ENCODE measurements at regions not wholly inside any gene's neighbourhood (a gene's known extent, or its start where the extent isn't known, plus 50 kb on each side); places are given as distances from the start of the nearest gene placed in this dataset.

GRCh38 chr7:97468493-97468892 lies 263.4 kb upstream of the TAC1 start:
- no peak for DNase-seq (ENCODE audit: low read depth)

- no peak for DNase-seq (ENCODE audit: low read depth)
Measured at GRCh38 chr7:97470726-97471125, 261.2 kb upstream of the TAC1 start.

- DNase-seq (ENCODE audit: low read depth): no peak
Measured at GRCh38 chr7:97471491-97471890, 260.4 kb upstream of the TAC1 start.

DNA sequence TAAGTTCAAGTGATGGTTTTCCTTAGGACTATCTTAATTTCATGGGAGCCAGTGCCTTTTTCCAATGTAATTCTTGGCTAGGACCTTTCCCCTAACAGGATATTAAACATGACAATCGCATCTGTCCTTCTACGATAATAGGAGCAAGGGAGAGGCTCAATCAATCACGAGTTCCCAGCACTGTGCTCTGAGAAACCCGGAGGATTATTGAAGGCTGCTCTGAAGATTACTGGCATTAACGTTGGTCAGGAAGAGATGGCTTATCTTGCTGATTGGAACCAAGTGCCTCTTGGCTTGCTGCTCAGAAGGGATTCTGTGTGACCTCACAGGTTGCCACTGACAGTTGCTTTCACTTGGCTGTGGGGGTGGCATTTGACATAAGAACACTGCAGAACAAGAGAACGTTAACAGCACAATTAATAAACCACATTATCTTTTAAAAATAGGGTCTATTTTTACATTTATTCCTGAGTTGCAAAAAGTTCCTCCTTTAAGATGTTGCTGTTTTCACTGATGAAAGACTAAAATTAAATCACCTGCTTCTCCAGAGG lies 252.1 kb upstream of the TAC1 start:
- no peak for DNase-seq (ENCODE audit: low read depth)

GRCh38 chr7:97480772-97481390 lies 251.0 kb upstream of the TAC1 start:
- no peak for DNase-seq (ENCODE audit: low read depth)

DNA sequence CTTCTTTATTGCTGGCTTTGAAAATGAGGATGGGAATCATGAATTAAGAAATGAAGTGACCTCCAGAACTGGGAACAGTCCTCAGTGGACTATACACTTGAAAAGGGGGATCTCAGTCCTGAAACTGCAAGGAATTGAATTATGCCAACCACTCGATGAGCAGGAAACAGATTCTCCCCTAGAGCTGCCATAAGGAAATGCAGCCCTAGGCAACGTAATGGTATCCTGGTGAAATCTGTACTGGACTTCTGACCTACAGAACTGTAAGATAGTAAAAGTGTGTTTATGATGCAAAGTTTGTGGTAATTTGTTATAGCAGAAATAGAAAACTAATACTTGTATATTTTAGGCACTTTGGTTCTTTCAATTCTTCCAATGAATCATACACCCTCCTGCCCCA lies 236.4 kb upstream of the TAC1 start:
- no peak for DNase-seq (ENCODE audit: low read depth)

GRCh38 chr7:97499204-97499603 lies 232.7 kb upstream of the TAC1 start:
- no peak for DNase-seq (ENCODE audit: low read depth)

- DNase-seq (ENCODE audit: low read depth): no peak
Measured at GRCh38 chr7:97503367-97504094, 228.4 kb upstream of the TAC1 start.

DNA sequence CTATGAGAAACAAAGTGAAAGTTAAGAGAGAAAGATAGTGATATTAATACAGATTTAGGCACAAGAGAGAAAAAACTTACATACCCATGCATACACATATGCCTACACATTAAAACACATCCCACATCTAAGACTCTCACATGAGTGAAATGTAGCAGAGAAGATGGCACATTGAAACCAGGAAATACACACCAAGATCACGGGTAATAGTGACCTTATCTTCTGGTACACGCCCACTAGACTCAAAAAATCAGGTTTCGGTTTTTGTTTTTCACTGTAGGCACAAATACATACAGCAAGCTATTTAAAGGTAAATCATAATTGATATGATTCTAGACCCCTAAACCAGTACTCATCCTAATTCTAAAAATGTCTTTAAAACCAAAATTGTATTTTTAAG lies 225.2 kb upstream of the TAC1 start:
- no peak for DNase-seq (ENCODE audit: low read depth)

- no peak for DNase-seq (ENCODE audit: low read depth)
Measured at GRCh38 chr7:97512441-97513207, 219.3 kb upstream of the TAC1 start.

DNA sequence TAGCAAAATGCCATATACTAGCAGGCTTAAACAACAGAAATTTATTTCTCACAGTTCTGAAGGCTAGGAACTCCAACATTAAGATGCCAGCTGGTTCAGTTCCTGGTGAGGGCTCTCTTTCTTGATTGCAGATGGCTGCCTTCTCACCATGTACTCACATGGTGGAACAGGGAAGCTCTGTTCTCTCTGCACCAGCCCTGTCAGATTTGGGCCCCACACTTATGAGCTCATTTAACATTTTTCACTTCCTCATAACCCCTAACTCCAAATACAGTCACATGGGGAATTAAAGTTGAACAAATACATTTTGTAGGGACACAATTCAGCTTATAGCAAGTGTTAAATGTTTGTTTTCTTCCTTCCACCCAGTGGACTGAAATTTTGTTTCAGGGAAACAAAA lies 218.6 kb upstream of the TAC1 start:
- DNase-seq (ENCODE audit: low read depth): no peak

DNA sequence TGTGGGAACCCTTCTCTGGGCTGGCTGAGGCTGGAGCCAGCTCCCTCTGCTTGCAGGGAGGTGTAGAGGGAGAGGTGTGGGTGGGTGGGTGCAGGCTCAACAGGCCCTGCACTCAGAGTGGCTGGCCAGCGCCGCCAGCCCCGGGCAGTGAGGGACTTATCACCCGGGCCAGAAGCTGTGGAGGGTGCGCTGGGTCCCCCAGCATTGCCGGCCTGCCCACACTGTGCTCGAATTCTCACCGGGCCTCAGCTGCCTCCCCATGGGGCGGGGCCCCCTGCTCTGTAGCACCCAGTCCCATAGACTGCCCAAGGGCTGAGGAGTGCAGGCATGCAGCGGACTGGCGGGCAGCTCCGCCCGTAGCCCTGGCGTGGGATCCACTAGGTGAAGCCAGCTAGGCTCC lies 190.7 kb upstream of the TAC1 start:
- DNase-seq (ENCODE audit: low read depth): no peak

DNA sequence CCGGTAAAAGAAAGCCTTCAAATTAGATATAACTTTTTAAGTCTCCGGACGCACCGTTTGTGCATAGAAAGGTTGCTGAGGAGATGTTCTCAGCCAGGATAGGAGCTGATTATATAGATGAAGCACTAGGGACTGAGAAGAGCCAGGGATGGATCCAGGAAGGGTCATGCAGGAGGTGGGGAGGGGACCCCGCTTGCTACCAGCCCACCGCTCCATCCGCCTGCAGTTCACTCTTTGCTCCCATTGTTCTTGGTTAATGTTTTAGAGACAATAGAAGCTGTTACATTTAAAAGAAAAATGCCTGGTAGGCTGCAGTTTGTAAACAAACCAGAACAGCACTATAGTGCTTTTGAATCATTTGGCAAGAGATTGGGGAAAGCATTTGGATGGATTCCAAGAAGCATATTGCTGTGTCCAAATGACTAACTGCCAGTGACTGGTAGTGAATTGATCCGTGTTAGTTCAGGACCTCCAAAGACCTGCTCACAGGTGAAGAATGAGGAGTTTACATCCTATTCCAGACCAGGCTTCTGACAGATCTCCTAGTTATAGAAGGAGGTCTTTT lies 175.9 kb upstream of the TAC1 start:
- no peak for DNase-seq (ENCODE audit: low read depth)

GRCh38 chr7:97565665-97566064 lies 166.2 kb upstream of the TAC1 start:
- DNase-seq (ENCODE audit: low read depth): no peak

GRCh38 chr7:97573065-97573464 lies 158.8 kb upstream of the TAC1 start:
- no peak for DNase-seq (ENCODE audit: low read depth)

- DNase-seq (ENCODE audit: low read depth): no peak
Measured at GRCh38 chr7:97576043-97576442, 155.8 kb upstream of the TAC1 start.

DNA sequence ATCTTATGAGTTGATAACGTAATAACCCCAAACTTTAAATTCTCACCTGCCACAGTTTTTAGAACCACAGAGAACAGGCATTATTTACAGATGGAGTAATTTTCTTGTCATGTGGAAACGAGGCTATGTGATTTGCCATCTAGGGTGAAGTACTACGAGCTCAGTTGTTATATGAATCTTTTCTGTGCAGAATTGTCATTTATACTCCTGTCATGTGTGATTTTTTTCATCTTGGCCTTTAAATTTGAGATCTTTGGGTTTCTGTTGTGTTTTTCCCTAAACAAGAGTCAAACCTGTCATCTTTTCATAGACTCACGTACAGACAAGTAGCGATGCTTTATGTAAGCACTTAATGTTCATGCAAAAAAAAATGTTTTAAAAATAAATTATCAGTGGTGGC lies 153.7 kb upstream of the TAC1 start:
- DNase-seq (ENCODE audit: low read depth): no peak

DNA sequence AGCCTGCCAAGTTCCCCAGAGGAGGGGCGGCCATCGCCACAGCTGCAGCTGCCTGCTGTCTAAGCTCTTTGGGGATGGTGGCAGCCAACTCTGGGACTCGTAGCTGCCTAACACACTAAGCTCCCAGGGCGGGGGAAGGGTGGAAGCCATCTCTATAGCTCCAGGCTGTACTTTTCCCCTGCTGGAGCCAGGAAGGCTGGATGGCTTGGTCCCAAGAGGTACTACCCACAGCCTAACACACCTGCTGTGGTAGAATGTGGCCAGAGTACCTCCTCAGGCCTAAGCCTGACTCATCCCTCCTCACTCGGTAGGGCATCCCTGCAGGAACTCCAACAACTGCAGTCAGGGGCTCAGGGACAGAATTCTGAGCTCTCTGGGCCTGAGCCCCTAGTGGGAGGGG lies 151.7 kb upstream of the TAC1 start:
- no peak for DNase-seq (ENCODE audit: low read depth)

GRCh38 chr7:97595439-97595838 lies 136.4 kb upstream of the TAC1 start:
- no peak for DNase-seq (ENCODE audit: low read depth)

- no peak for DNase-seq (ENCODE audit: low read depth)
Measured at GRCh38 chr7:97601931-97602457, 129.9 kb upstream of the TAC1 start.

DNA sequence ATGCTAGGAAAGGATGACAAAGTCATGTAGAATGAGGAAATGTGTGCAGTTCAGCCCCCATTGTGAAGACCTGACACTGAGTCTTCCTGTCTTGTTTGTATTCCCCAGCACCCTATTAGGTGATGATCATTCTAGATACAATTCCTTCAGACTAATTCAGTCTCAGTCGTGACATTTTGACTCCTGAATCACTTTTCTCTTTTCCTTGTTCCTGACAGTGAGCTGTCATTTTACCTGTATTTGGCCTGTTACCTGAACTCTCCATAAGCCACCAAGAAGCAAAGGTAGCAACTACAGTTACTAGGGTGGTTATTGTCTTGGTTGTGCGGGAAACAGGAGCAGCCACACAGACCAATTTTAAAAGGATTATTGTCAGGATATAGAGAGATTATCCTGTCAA lies 111.4 kb upstream of the TAC1 start:
- DNase-seq (ENCODE audit: low read depth): no peak

DNA sequence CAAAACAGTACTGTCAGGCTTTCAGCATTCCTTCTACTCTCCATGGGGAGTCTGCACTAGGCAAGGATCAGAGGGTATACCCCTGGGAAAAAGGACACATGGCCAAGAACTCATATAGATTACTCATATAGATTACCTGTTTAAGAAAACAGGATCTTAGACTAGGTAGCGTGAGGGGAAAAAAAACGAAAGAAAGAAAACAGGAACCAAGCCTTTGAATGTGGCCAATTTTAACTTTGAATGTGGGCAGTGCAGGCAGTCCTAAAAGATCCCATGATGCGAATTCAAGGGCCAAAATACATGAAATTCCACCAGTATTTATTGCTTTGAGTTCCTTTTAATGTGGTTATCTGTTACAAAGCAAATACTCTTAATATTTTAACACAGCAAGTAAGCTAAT lies 108.6 kb upstream of the TAC1 start:
- DNase-seq (ENCODE audit: low read depth): no peak

All from CMK (cell line).